Smooth muscle cell (in vitro differentiated cells): ENCODE measurements at regions not wholly inside any gene's neighbourhood (a gene's known extent, or its start where the extent isn't known, plus 50 kb on each side); places are given as distances from the start of the nearest gene placed in this dataset.

Experiments
- DNase-seq: peaks from one replicate; lab custom pipeline; 2025; ENCODE audit not compliant: unreplicated experiment; lab: John Stamatoyannopoulos, UW
- H2AFZ ChIP-seq: fragments of 200-600 bp; sonication (generic); 2 replicates; pipeline ENCODE4 v1.6.0; 2016; ENCODE audit warnings: antibody characterized with exemption, low read depth, mild to moderate bottlenecking
- H3F3A ChIP-seq: fragments of 200-600 bp; sonication (generic); 2 replicates; pipeline ENCODE4 v1.6.0; 2017; ENCODE audit warnings: antibody characterized with exemption, low read depth
- H3K27ac ChIP-seq: fragments of 200-600 bp; sonication (generic); 2 replicates; pipeline ENCODE4 v1.5.1; 2016; ENCODE audit warnings: low read depth, mild to moderate bottlenecking
- H3K27me3 ChIP-seq: fragments of 200-600 bp; sonication (generic); 2 replicates; pipeline ENCODE4 v1.6.1; 2016; ENCODE audit warnings: low read depth, mild to moderate bottlenecking
- H3K36me3 ChIP-seq: fragments of 200-600 bp; sonication (generic); 2 replicates; pipeline ENCODE4 v1.5.1; 2016; ENCODE audit warnings: low read depth
- H3K4me1 ChIP-seq: fragments of 200-600 bp; sonication (generic); 2 replicates; pipeline ENCODE4 v1.5.1; 2016; ENCODE audit warnings: low read depth
- H3K4me2 ChIP-seq: fragments of 200-600 bp; sonication (generic); 2 replicates; pipeline ENCODE4 v1.6.0; 2016; ENCODE audit warnings: mild to moderate bottlenecking
- H3K4me3 ChIP-seq: fragments of 200-600 bp; sonication (generic); 2 replicates; pipeline ENCODE4 v1.5.1; 2016; ENCODE audit warnings: mild to moderate bottlenecking
- H3K79me2 ChIP-seq: fragments of 200-600 bp; sonication (generic); 2 replicates; pipeline ENCODE4 v1.6.0; 2016; ENCODE audit warnings: low read depth, mild to moderate bottlenecking
- H3K9ac ChIP-seq: fragments of 200-600 bp; sonication (generic); 2 replicates; pipeline ENCODE4 v1.6.0; 2016; ENCODE audit warnings: low read depth
- H3K9me3 ChIP-seq: fragments of 200-600 bp; sonication (generic); replicated peaks from 2 replicates; pipeline ENCODE4 v1.5.1; 2016; ENCODE audit warnings: low read depth
- H4K20me1 ChIP-seq: fragments of 200-600 bp; sonication (generic); 2 replicates; pipeline ENCODE4 v1.6.0; 2016; ENCODE audit warnings: low read depth
- CTCF ChIP-seq: fragments of 200-600 bp; sonication (generic); IDR thresholded peaks from 2 replicates; pipeline ENCODE4 v1.5.1; 2017; ENCODE audit warnings: borderline replicate concordance, mild to moderate bottlenecking, antibody characterized with exemption; ENCODE audit not compliant: insufficient read depth, poor library complexity, severe bottlenecking
- WGBS: methylation state at CpG from one replicate; pipeline ENCODE4 v1.1.7; 2016; ENCODE audit warnings: low lambda C conversion rate; 5-methylcytosine and 5-hydroxymethylcytosine counted together

GRCh38 chr2:102940684-102941083 lies 178.9 kb downstream of the TMEM182 start:
- 72% methylated on average over 3 of the region's 3 CpGs for WGBS
- Histone ChIP-seq H3K4me2 (no peak overlapping the region), H3K4me1 (no peaks in the 10 kb centered on the region), H3K36me3 (no peaks in the 10 kb centered on the region), H3K79me2 (no peaks in the 10 kb centered on the region), H3K9ac (no peak overlapping the region), H3K4me3 (no peak overlapping the region), H3K27ac (no peak overlapping the region), H3F3A (no peaks in the 10 kb centered on the region), H2AFZ (no peak overlapping the region), H3K9me3 (no peaks in the 10 kb centered on the region), H3K27me3 (no peaks in the 10 kb centered on the region), H4K20me1 (no peaks in the 10 kb centered on the region)
- DNase-seq, result no peak
- TF ChIP-seq CTCF, result no peak

GRCh38 chr2:102942107-102942506 lies 180.3 kb downstream of the TMEM182 start:
- WGBS, result 82% methylated on average over 3 of the region's 3 CpGs
- TF ChIP-seq CTCF, result no peak

GRCh38 chr2:102943251-102943650 lies 181.4 kb downstream of the TMEM182 start:
- H3K79me2 ChIP-seq, result no peaks in the 10 kb centered on the region
- no peaks in the 10 kb centered on the region for H3F3A ChIP-seq
- no peak for DNase-seq
- H2AFZ ChIP-seq, result no peak overlapping the region
- no peak for TF ChIP-seq CTCF
- H3K36me3 ChIP-seq, result no peaks in the 10 kb centered on the region
- H3K4me2 ChIP-seq, result no peak overlapping the region
- no peak overlapping the region for H3K9ac ChIP-seq
- H3K4me1 ChIP-seq, result no peaks in the 10 kb centered on the region
- no peak overlapping the region for H3K4me3 ChIP-seq
- WGBS, result 90% methylated on average over 2 of the region's 2 CpGs
- no peaks in the 10 kb centered on the region for H4K20me1 ChIP-seq
- H3K27ac ChIP-seq, result no peak overlapping the region
- H3K9me3 ChIP-seq, result no peaks in the 10 kb centered on the region
- H3K27me3 ChIP-seq, result no peaks in the 10 kb centered on the region

More at GRCh38 chr2:102942107-102942506, 180.3 kb downstream of the TMEM182 start:
- no peaks in the 10 kb centered on the region for H3K27me3 ChIP-seq
- no peaks in the 10 kb centered on the region for H3F3A ChIP-seq
- H3K9me3 ChIP-seq, result no peaks in the 10 kb centered on the region
- DNase-seq, result no peak
- H3K4me1 ChIP-seq, result no peaks in the 10 kb centered on the region
- H3K27ac ChIP-seq, result no peak overlapping the region
- H3K9ac ChIP-seq, result no peak overlapping the region
- no peaks in the 10 kb centered on the region for H4K20me1 ChIP-seq
- no peaks in the 10 kb centered on the region for H3K79me2 ChIP-seq
- no peak overlapping the region for H3K4me2 ChIP-seq
- no peak overlapping the region for H3K4me3 ChIP-seq
- no peak overlapping the region for H2AFZ ChIP-seq
- H3K36me3 ChIP-seq, result no peaks in the 10 kb centered on the region

- Histone ChIP-seq H3K27ac (no peak overlapping the region), H3K4me1 (no peaks in the 10 kb centered on the region), H3K9me3 (no peaks in the 10 kb centered on the region), H3F3A (no peaks in the 10 kb centered on the region), H2AFZ (no peak overlapping the region), H4K20me1 (no peaks in the 10 kb centered on the region), H3K4me2 (no peak overlapping the region), H3K79me2 (no peaks in the 10 kb centered on the region), H3K36me3 (no peaks in the 10 kb centered on the region), H3K27me3 (no peaks in the 10 kb centered on the region), H3K9ac (no peak overlapping the region), H3K4me3 (no peak overlapping the region)
- no peak for DNase-seq
- TF ChIP-seq CTCF, result no peak
- 77% methylated on average over 3 of the region's 3 CpGs for WGBS
Measured at GRCh38 chr2:102950371-102950946, 188.6 kb downstream of the TMEM182 start.
